Endothelial cell (in vitro differentiated cells): ENCODE measurements at regions not wholly inside any gene's neighbourhood (a gene's known extent, or its start where the extent isn't known, plus 50 kb on each side); places are given as distances from the start of the nearest gene placed in this dataset.

ENCODE experiments used
- DNase-seq: peaks from one replicate; pipeline ENCODE4 v3.0.0; 2021; ENCODE audit warnings: low spot score
- H3K27ac Mint-ChIP-seq: one replicate; pipeline ENCODE4 v1.8.0; 2021; ENCODE audit warnings: mixed read lengths, inconsistent platforms; ENCODE audit not compliant: unreplicated experiment
- H3K27me3 Mint-ChIP-seq: one replicate; pipeline ENCODE4 v1.8.0; 2021; ENCODE audit warnings: mild to moderate bottlenecking, moderate library complexity, mixed read lengths, inconsistent platforms; ENCODE audit not compliant: unreplicated experiment
- H3K36me3 Mint-ChIP-seq: one replicate; pipeline ENCODE4 v1.8.0; 2021; ENCODE audit warnings: mild to moderate bottlenecking, low read depth, mixed read lengths, inconsistent platforms; ENCODE audit not compliant: unreplicated experiment
- H3K4me1 Mint-ChIP-seq: one replicate; pipeline ENCODE4 v1.8.0; 2021; ENCODE audit warnings: mild to moderate bottlenecking, mixed read lengths, inconsistent platforms; ENCODE audit not compliant: unreplicated experiment
- H3K4me3 Mint-ChIP-seq: one replicate; pipeline ENCODE4 v1.8.0; 2021; ENCODE audit warnings: mild to moderate bottlenecking, mixed read lengths, inconsistent platforms; ENCODE audit not compliant: unreplicated experiment
- H3K9me3 Mint-ChIP-seq: one replicate; pipeline ENCODE4 v1.8.0; 2021; ENCODE audit warnings: mixed read lengths, inconsistent platforms; ENCODE audit not compliant: unreplicated experiment
- CTCF ChIP-seq: fragments of 200-600 bp; sonication (generic); IDR thresholded peaks from one replicate; pipeline ENCODE4 v1.5.0; 2021; ENCODE audit warnings: antibody characterized with exemption; ENCODE audit not compliant: unreplicated experiment

DNA sequence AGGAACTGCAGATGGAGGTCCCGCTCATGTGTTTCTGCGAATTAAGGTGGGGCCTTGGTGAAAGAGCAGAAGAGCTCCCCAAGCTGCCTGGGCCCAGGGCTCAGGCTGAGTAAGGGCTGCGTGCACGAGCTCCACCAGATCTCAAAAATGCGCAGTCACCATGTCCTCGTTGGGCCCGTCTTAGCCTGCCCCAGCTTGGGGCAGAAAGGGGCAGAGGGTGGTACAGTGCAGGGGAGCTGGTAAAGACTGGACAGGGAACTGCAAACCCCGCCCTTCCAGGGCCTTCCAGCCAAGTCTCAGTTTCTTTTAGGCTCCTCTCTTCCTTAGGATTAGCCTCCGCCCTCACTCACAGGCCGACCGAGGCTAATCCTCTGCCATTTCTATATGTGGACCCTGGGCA, 101.6 kb downstream of the FOXF2 start:
- TF ChIP-seq CTCF, result no peak
- Mint-ChIP-seq H3K27me3 (no peaks in the 10 kb centered on the region), H3K4me1 (no peaks in the 10 kb centered on the region), H3K4me3 (no peak overlapping the region), H3K36me3 (no peaks in the 10 kb centered on the region), H3K27ac (no peak overlapping the region), H3K9me3 (no peaks in the 10 kb centered on the region)
- no peak for DNase-seq

- no peak for DNase-seq
- H3K4me3 Mint-ChIP-seq, result no peak overlapping the region
- H3K4me1 Mint-ChIP-seq, result no peaks in the 10 kb centered on the region
- H3K27me3 Mint-ChIP-seq, result no peaks in the 10 kb centered on the region
- H3K36me3 Mint-ChIP-seq, result peaks cover 3% of the 10 kb centered on the region
- no peaks in the 10 kb centered on the region for H3K9me3 Mint-ChIP-seq
- TF ChIP-seq CTCF, result no peak
- H3K27ac Mint-ChIP-seq, result no peak overlapping the region
Measured at GRCh38 chr6:1491591-1492319, 102.4 kb downstream of the FOXF2 start.

GRCh38 chr6:1494671-1495070, 105.3 kb downstream of the FOXF2 start:
- Mint-ChIP-seq H3K9me3 (no peaks in the 10 kb centered on the region), H3K36me3 (peaks cover 3% of the 10 kb centered on the region), H3K27me3 (peaks cover 5% of the 10 kb centered on the region), H3K27ac (no peak overlapping the region), H3K4me3 (no peak overlapping the region), H3K4me1 (no peaks in the 10 kb centered on the region)
- no peak for DNase-seq
- no peak for TF ChIP-seq CTCF

- peaks cover 5% of the 10 kb centered on the region for H3K27me3 Mint-ChIP-seq
- no peak overlapping the region for H3K27ac Mint-ChIP-seq
- H3K4me3 Mint-ChIP-seq, result no peak overlapping the region
- peaks cover 3% of the 10 kb centered on the region for H3K36me3 Mint-ChIP-seq
- DNase-seq, result no peak
- H3K9me3 Mint-ChIP-seq, result no peaks in the 10 kb centered on the region
- TF ChIP-seq CTCF, result no peak
- no peaks in the 10 kb centered on the region for H3K4me1 Mint-ChIP-seq
Measured at GRCh38 chr6:1495344-1495743, 106.0 kb downstream of the FOXF2 start.

DNA sequence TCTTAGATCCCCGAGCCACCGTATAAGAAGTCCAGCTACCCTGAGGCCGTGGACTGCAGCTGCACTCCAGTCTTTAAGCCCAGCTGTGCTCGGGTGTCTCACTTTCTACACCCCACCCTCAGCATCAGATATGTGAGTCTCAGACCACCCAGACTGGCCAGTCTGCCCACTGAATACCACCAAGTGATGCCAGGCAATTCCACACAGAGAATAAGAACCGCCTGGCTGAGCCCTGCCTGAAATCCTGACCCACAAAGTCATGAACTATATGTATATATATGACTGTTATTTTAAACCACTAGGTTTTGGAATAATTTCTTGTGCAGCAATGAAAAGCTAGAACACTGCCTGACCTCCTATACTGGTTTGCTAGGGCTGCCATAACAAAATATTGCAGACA, 106.7 kb downstream of the FOXF2 start:
- Mint-ChIP-seq H3K4me1 (no peaks in the 10 kb centered on the region), H3K27ac (no peak overlapping the region), H3K36me3 (peaks cover 3% of the 10 kb centered on the region), H3K4me3 (no peak overlapping the region), H3K9me3 (no peaks in the 10 kb centered on the region), H3K27me3 (peaks cover 5% of the 10 kb centered on the region)
- DNase-seq, result no peak
- no peak for TF ChIP-seq CTCF
